HG02981 (cell line): ENCODE measurements at regions not wholly inside any gene's neighbourhood (a gene's known extent, or its start where the extent isn't known, plus 50 kb on each side); places are given as distances from the start of the nearest gene placed in this dataset.
"Not testable (repeated sequence)": the region's sequence is repeated elsewhere in the genome, so short reads cannot be mapped to it uniquely, and the experiment has no call there.

ENCODE experiments used
- ATAC-seq: cut with Tn5 transposase; IDR thresholded peaks from one replicate; pipeline ENCODE4 v1.9.1; 2021; ENCODE audit warnings: mild to moderate bottlenecking, moderate library complexity; ENCODE audit not compliant: unreplicated experiment

- ATAC-seq, result no peak
Observed at GRCh38 chr4:124946696-124947095, 234.2 kb upstream of the ANKRD50 start.

GRCh38 chr4:124945422-124945821 is 232.9 kb upstream of the ANKRD50 start:
- no peak for ATAC-seq

GRCh38 chr4:124943938-124944337 is 231.4 kb upstream of the ANKRD50 start:
- no peak for ATAC-seq

- no peak for ATAC-seq
Observed at GRCh38 chr4:124943145-124943889, 230.8 kb upstream of the ANKRD50 start.

- ATAC-seq, result no peak
Observed at GRCh38 chr4:124941267-124941666, 228.7 kb upstream of the ANKRD50 start.

- no peak for ATAC-seq
Observed at GRCh38 chr4:124940387-124940786, 227.9 kb upstream of the ANKRD50 start.

- no peak for ATAC-seq
Observed at GRCh38 chr4:124939908-124940307, 227.4 kb upstream of the ANKRD50 start.

GRCh38 chr4:124938836-124939235 is 226.3 kb upstream of the ANKRD50 start:
- no peak for ATAC-seq

- no peak for ATAC-seq
Observed at GRCh38 chr4:124937993-124938392, 225.5 kb upstream of the ANKRD50 start.

- no peak for ATAC-seq
Observed at GRCh38 chr4:124936427-124936826, 223.9 kb upstream of the ANKRD50 start.

- no peak for ATAC-seq
Observed at GRCh38 chr4:124934916-124935315, 222.4 kb upstream of the ANKRD50 start.

- ATAC-seq, result no peak
Observed at GRCh38 chr4:124933521-124933920, 221.0 kb upstream of the ANKRD50 start.

GRCh38 chr4:124932447-124932846 is 219.9 kb upstream of the ANKRD50 start:
- no peak for ATAC-seq

- no peak for ATAC-seq
Observed at GRCh38 chr4:124931050-124931449, 218.5 kb upstream of the ANKRD50 start.

- ATAC-seq, result not testable (repeated sequence)
Observed at GRCh38 chr4:124922748-124923147, 210.2 kb upstream of the ANKRD50 start.

GRCh38 chr4:124918559-124919122 is 206.1 kb upstream of the ANKRD50 start:
- ATAC-seq, result no peak

GRCh38 chr4:124915073-124915472 is 202.5 kb upstream of the ANKRD50 start:
- ATAC-seq, result no peak

- no peak for ATAC-seq
Observed at GRCh38 chr4:124913237-124913636, 200.7 kb upstream of the ANKRD50 start.

GRCh38 chr4:124910327-124910726 is 197.8 kb upstream of the ANKRD50 start:
- ATAC-seq, result no peak

- ATAC-seq, result no peak
Observed at GRCh38 chr4:124907881-124908280, 195.3 kb upstream of the ANKRD50 start.

- no peak for ATAC-seq
Observed at GRCh38 chr4:124905441-124905840, 192.9 kb upstream of the ANKRD50 start.

- ATAC-seq, result no peak
Observed at GRCh38 chr4:124904723-124905388, 192.3 kb upstream of the ANKRD50 start.
